Fibroblast of skin of right biceps (primary cell): ENCODE measurements at regions not wholly inside any gene's neighbourhood (a gene's known extent, or its start where the extent isn't known, plus 50 kb on each side); places are given as distances from the start of the nearest gene placed in this dataset.
"Not testable (repeated sequence)": the region's sequence is repeated elsewhere in the genome, so short reads cannot be mapped to it uniquely, and the experiment has no call there.

Experiments used
- DNase-seq: peaks from one replicate; pipeline ENCODE4 v3.0.0-alpha.2; 2013

- DNase-seq: no peak
These were observed 160.5 kb upstream of the RASSF8 start for GRCh38 chr12:25797949-25798348.

- DNase-seq: peak; percentile 11
These were observed 158.4 kb upstream of the RASSF8 start for GRCh38 chr12:25800101-25800500.

- DNase-seq: no peak
These were observed 156.7 kb upstream of the RASSF8 start for GRCh38 chr12:25801734-25802133.

GRCh38 chr12:25802143-25802542 is 156.3 kb upstream of the RASSF8 start:
- no peak for DNase-seq

GRCh38 chr12:25803029-25803664 is 155.3 kb upstream of the RASSF8 start:
- not testable (repeated sequence) for DNase-seq

- DNase-seq: peak; percentile 60
These were observed 154.2 kb upstream of the RASSF8 start for GRCh38 chr12:25804286-25804685.

- peak; percentile 62 for DNase-seq
These were observed 152.2 kb upstream of the RASSF8 start for GRCh38 chr12:25806271-25806670.

- DNase-seq: no peak
These were observed 149.9 kb upstream of the RASSF8 start for GRCh38 chr12:25808604-25809003.

- DNase-seq: no peak
These were observed 147.8 kb upstream of the RASSF8 start for GRCh38 chr12:25810683-25811082.

GRCh38 chr12:25811656-25812126 is 146.8 kb upstream of the RASSF8 start:
- DNase-seq: peak; percentile 55

GRCh38 chr12:25812295-25812694 is 146.2 kb upstream of the RASSF8 start:
- no peak for DNase-seq

GRCh38 chr12:25813843-25814242 is 144.6 kb upstream of the RASSF8 start:
- no peak for DNase-seq

- DNase-seq: no peak
These were observed 141.8 kb upstream of the RASSF8 start for GRCh38 chr12:25816637-25817036.

- DNase-seq: peak; percentile 19
These were observed 141.3 kb upstream of the RASSF8 start for GRCh38 chr12:25817166-25817565.

GRCh38 chr12:25818596-25819390 is 139.7 kb upstream of the RASSF8 start:
- no peak for DNase-seq

- DNase-seq: no peak
These were observed 138.8 kb upstream of the RASSF8 start for GRCh38 chr12:25819691-25820090.

- DNase-seq: no peak
These were observed 136.2 kb upstream of the RASSF8 start for GRCh38 chr12:25822281-25822680.

- no peak for DNase-seq
These were observed 133.7 kb upstream of the RASSF8 start for GRCh38 chr12:25824734-25825133.

GRCh38 chr12:25825446-25825845 is 133.0 kb upstream of the RASSF8 start:
- no peak for DNase-seq

GRCh38 chr12:25827141-25827540 is 131.3 kb upstream of the RASSF8 start:
- DNase-seq: no peak

- no peak for DNase-seq
These were observed 130.7 kb upstream of the RASSF8 start for GRCh38 chr12:25827747-25828146.

GRCh38 chr12:25828188-25828587 is 130.3 kb upstream of the RASSF8 start:
- DNase-seq: no peak

- peak; percentile 94 for DNase-seq
These were observed 129.3 kb upstream of the RASSF8 start for GRCh38 chr12:25829192-25829591.

GRCh38 chr12:25830456-25830855 is 128.0 kb upstream of the RASSF8 start:
- DNase-seq: peak; percentile 92
